WTC11 (cell line): ENCODE measurements at regions not wholly inside any gene's neighbourhood (a gene's known extent, or its start where the extent isn't known, plus 50 kb on each side); places are given as distances from the start of the nearest gene placed in this dataset.

Source experiments
- CREB1 ChIP-seq: sonication (generic); formaldehyde crosslinking; IDR thresholded peaks from 2 replicates; pipeline ENCODE4 v1.8.0; 2023; ENCODE audit warnings: mild to moderate bottlenecking, missing genetic modification reagents
- FOXJ3 ChIP-seq: sonication (generic); formaldehyde crosslinking; IDR thresholded peaks from 2 replicates; pipeline ENCODE4 v1.9.0; 2021; ENCODE audit warnings: missing genetic modification reagents, mild to moderate bottlenecking, borderline replicate concordance
- JUN ChIP-seq: sonication (generic); formaldehyde crosslinking; IDR thresholded peaks from 2 replicates; pipeline ENCODE4 v1.8.0; 2023; ENCODE audit warnings: mild to moderate bottlenecking, missing genetic modification reagents
- PRDM15 ChIP-seq: sonication (generic); formaldehyde crosslinking; IDR thresholded peaks from 2 replicates; pipeline ENCODE4 v1.8.0; 2022; ENCODE audit warnings: missing genetic modification reagents
- USF2 ChIP-seq: sonication (generic); formaldehyde crosslinking; IDR thresholded peaks from 2 replicates; pipeline ENCODE4 v1.8.1; 2023; ENCODE audit warnings: mild to moderate bottlenecking, missing genetic modification reagents, moderate library complexity
- ZNF121 ChIP-seq: sonication (generic); formaldehyde crosslinking; IDR thresholded peaks from 2 replicates; pipeline ENCODE4 v1.8.0; 2023; ENCODE audit warnings: missing genetic modification reagents
- ZSCAN18 ChIP-seq: fragments of 250-450 bp; sonication (Bioruptor Pico); IDR thresholded peaks from 2 replicates; pipeline ENCODE4 v2.1.2; 2022; ENCODE audit warnings: mild to moderate bottlenecking, moderate library complexity
- TF ChIP-seq, protein P1 (sequence below): fragments of 200-600 bp; IDR thresholded peaks from 2 replicates; pipeline ENCODE4 v1.8.0; 2022; ENCODE audit warnings: antibody characterized with exemption

DNA sequence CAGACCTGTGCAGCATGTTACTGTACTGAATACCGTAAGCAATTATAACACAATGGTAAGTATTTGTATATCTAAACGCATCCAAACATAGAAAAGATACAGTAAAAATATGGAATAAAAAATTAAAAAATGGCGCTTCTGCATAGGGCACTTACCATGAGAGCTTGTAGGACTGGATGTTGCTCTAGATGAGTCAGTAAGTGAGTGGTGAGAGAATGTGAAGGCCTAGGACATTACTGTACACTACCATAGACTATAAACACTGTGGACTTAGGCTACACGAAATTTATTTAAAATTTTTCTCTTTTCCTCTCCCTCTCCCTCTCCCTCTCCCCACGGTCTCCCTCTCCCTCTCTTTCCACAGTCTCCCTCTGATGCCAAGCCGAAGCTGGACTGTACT is 194.5 kb upstream of the CDKN3 start:
- TF ChIP-seq FOXJ3 (CRISPR knock-in tag): no peak
- TF ChIP-seq ZSCAN18 (CRISPR knock-in tag): no peak
- TF ChIP-seq, protein P1, sequence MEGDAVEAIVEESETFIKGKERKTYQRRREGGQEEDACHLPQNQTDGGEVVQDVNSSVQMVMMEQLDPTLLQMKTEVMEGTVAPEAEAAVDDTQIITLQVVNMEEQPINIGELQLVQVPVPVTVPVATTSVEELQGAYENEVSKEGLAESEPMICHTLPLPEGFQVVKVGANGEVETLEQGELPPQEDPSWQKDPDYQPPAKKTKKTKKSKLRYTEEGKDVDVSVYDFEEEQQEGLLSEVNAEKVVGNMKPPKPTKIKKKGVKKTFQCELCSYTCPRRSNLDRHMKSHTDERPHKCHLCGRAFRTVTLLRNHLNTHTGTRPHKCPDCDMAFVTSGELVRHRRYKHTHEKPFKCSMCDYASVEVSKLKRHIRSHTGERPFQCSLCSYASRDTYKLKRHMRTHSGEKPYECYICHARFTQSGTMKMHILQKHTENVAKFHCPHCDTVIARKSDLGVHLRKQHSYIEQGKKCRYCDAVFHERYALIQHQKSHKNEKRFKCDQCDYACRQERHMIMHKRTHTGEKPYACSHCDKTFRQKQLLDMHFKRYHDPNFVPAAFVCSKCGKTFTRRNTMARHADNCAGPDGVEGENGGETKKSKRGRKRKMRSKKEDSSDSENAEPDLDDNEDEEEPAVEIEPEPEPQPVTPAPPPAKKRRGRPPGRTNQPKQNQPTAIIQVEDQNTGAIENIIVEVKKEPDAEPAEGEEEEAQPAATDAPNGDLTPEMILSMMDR: no peak
- TF ChIP-seq CREB1: no peak
- TF ChIP-seq JUN (CRISPR knock-in tag): no peak
- TF ChIP-seq USF2 (CRISPR knock-in tag): no peak
- no peak for TF ChIP-seq ZNF121 (CRISPR knock-in tag)
- no peak for TF ChIP-seq PRDM15 (CRISPR knock-in tag)
